Heart left ventricle (tissue), 16 donors: ENCODE measurements at regions not wholly inside any gene's neighbourhood (a gene's known extent, or its start where the extent isn't known, plus 50 kb on each side); places are given as distances from the start of the nearest gene placed in this dataset.

ENCODE experiments used
- ATAC-seq, 4 donors: fragments of 200-7000 bp; cut with Tn5 transposase; one replicate each; pipeline ENCODE4 v1.9.1; 2020 to 2022; ENCODE audit warnings: moderate library complexity in 4 of 4, mild to moderate bottlenecking in 3 of 4, moderate number of reproducible peaks in 1 of 4
- DNase-seq, 5 donors: peaks; one replicate each; pipeline ENCODE4 v3.0.0-alpha.2; 2020
- H3K27ac ChIP-seq, 12 donors: fragments of 200-600 bp; sonication (generic) in 4 of 12; one replicate each; pipeline versions ENCODE4 v1.5.0 to v1.8.0; 2016 to 2022; ENCODE audit warnings: mild to moderate bottlenecking in 2 of 12
- H3K27me3 ChIP-seq, 9 donors: fragments of 200-600 bp; sonication (generic) in 2 of 9; one replicate each; pipeline versions ENCODE4 v1.5.1 to v1.8.0; 2016 to 2022; ENCODE audit warnings: mild to moderate bottlenecking in 3 of 9
- H3K36me3 ChIP-seq, 9 donors: fragments of 200-600 bp; sonication (generic) in 2 of 9; one replicate each; pipeline versions ENCODE4 v1.5.0 to v1.8.0; 2018 to 2022; ENCODE audit warnings: mild to moderate bottlenecking in 2 of 9
- H3K4me1 ChIP-seq, 12 donors: fragments of 200-600 bp; sonication (generic) in 4 of 12; one replicate each; pipeline versions ENCODE4 v1.5.0 to v1.8.0; 2016 to 2022; ENCODE audit warnings: mild to moderate bottlenecking in 3 of 12
- H3K4me3 ChIP-seq, 12 donors: fragments of 200-600 bp; sonication (generic) in 4 of 12; one replicate each; pipeline versions ENCODE4 v1.5.0 to v1.8.0; 2017 to 2022; ENCODE audit warnings: mild to moderate bottlenecking in 9 of 12, moderate library complexity in 4 of 12
- H3K9me3 ChIP-seq, 12 donors: fragments of 200-600 bp; sonication (generic) in 4 of 12; one replicate each; pipeline versions ENCODE4 v1.5.0 to v1.8.0; 2016 to 2022; ENCODE audit warnings: mild to moderate bottlenecking in 1 of 12
- CTCF ChIP-seq, 12 donors: fragments of 200-600 bp; sonication (generic) in 4 of 12; IDR thresholded peaks; one replicate each; pipeline versions ENCODE4 v1.5.0 to v1.8.0; 2018 to 2022; ENCODE audit warnings: antibody characterized with exemption in 12 of 12, mild to moderate bottlenecking in 5 of 12
- POLR2A ChIP-seq, 2 donors: fragments of 450-650 bp; IDR thresholded peaks; one replicate each; pipeline ENCODE4 v1.6.1; 2017; ENCODE audit warnings: antibody characterized with exemption in 2 of 2, mild to moderate bottlenecking in 2 of 2, moderate library complexity in 2 of 2
- WGBS, 4 donors: extraction: QIAGEN DNeasy Blood & Tissue Kit in 2 of 4; methylation state at CpG; one replicate each; pipeline versions ENCODE4 v1.1.5 to v1.1.7; 2013 to 2018; 5-methylcytosine and 5-hydroxymethylcytosine counted together
- intact Hi-C, 10 donors: fragments of 100-400 bp; cut with DNase I; formaldehyde crosslinking; loops; one replicate each; pipeline versions ENCODE4 v1.11.1 to v1.14.2; 2022
- donor health status: ischemic (EF 13 %, LVEDD 7.1; RV severe dilation, severe dysfunction).
- donor health status: healthy with polysubstance abuse.
- donor health status: DM: no; HTN: yes; CAD: no.
- donor health status: DM: no; HTN: no; CAD: no.
- donor health status: ischemic (EF 25% LVEDD 6.9; RV normal size, moderate dysfunction).
- donor health status: ischemic (EF 25% LVEDD 5.7; RV mildly dilated, moderate dysfunction).
- donor health status: healthy.
- donor health status: DM: yes; HTN: yes; CAD: no.
- donor health status: ischemic (EF 35%, LVEDD 5.7; RV mildly dilated, moderate dysfunction).
- donor health status: nonischemic (EF 11% LVEDD 7.7; RV severe dilation, severe dysfunction).
- donor health status: DM: yes; HTN: yes; CAD: no.
- donor health status: PGD.
- donor health status: ischemic (EF 29% LVEDD 5.4; RV normal size, mild dysfunction).
- donor health status: nonischemic (EF 23%, LVEDD 6.1; RV moderate dilation, normal function).

GRCh38 chr1:208509072-208509471, 264.9 kb upstream of the PLXNA2 start:
- Histone ChIP-seq H3K36me3 (no peaks in the 10 kb centered on the region), H3K27ac (no peak overlapping the region), H3K9me3 (no peaks in the 10 kb centered on the region), H3K4me1 (no peaks in the 10 kb centered on the region), H3K27me3 (peaks cover 0 to 3% (median 0%) of the 10 kb centered on the region in 9 donors), H3K4me3 (no peak overlapping the region)
- intact Hi-C loops: no loop called here
- ATAC-seq (no peak), DNase-seq (no peak)
- no peak for TF ChIP-seq CTCF (IDR thresholded peaks at IDR 0.05)
- WGBS, 4 donors: 76 to 92% (median 81%) methylated on average over 2 of the region's 2 CpGs

DNA sequence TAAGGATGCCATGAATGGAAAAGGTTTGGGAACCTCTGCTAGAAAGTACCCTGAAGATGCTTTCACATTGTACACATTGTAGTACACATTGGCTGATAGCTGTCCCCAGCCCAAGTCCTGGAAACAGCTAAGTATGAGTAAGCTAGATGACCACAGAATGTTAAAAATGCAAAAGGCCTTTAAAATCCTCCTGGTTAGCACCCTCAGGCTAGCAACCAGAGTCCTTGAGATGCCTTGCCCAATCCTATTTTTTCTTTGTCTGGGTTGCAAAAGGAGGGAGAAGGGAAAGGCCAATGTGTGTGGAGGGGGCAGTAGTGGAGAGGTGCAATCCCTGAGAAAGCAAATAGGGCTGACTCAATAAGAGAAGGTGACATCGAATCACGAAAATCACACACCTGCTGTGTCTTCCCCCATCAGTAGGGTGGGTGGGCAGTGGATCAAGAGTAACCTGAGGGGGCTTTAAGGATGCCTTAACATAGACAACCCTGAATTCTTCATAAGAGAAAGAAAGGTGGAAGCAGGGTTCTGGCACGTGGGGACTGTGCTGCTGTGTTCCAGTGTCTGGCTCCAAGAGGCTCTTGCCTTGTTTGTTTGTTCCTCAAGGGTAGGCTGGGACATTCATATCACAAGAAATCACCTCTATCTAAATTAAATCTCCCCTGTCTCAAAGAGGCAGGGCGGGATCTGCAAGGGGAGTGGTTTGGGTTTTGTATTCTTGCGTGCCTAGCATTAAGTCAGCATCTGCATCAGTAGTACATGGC, 266.2 kb upstream of the PLXNA2 start:
- Histone ChIP-seq H3K4me3 (no peak overlapping the region), H3K27ac (no peak overlapping the region), H3K36me3 (no peaks in the 10 kb centered on the region), H3K27me3 (peaks cover 0 to 3% (median 0%) of the 10 kb centered on the region in 9 donors), H3K9me3 (no peaks in the 10 kb centered on the region), H3K4me1 (no peaks in the 10 kb centered on the region)
- WGBS, 4 donors: 93 to 98% (median 96%) methylated on average over 5 of the region's 5 CpGs
- DNase-seq (no peak), ATAC-seq (no peak)
- TF ChIP-seq CTCF (IDR thresholded peaks at IDR 0.05): no peak
- TF ChIP-seq POLR2A (IDR thresholded peaks at IDR 0.05): no peak
- intact Hi-C loops: no loop called here

- no peak for DNase-seq
- TF ChIP-seq CTCF (IDR thresholded peaks at IDR 0.05) (no peak), POLR2A (IDR thresholded peaks at IDR 0.05) (no peak)
- 55 to 57% (median 56%) methylated on average over 6 of the region's 6 CpGs for WGBS, 4 donors
- H3K27me3 ChIP-seq: peaks cover 0 to 3% (median 0%) of the 10 kb centered on the region in 9 donors
- intact Hi-C loops: no loop called here
- no peak overlapping the region for H3K27ac ChIP-seq
- peaks cover 0 to under 1% (median 0%) of the 10 kb centered on the region in 12 donors for H3K9me3 ChIP-seq
- no peaks in the 10 kb centered on the region for H3K36me3 ChIP-seq
- ATAC-seq: no peak
- no peak overlapping the region for H3K4me3 ChIP-seq
- no peaks in the 10 kb centered on the region for H3K4me1 ChIP-seq
Observed at GRCh38 chr1:208511242-208511860, 267.2 kb upstream of the PLXNA2 start.

DNA sequence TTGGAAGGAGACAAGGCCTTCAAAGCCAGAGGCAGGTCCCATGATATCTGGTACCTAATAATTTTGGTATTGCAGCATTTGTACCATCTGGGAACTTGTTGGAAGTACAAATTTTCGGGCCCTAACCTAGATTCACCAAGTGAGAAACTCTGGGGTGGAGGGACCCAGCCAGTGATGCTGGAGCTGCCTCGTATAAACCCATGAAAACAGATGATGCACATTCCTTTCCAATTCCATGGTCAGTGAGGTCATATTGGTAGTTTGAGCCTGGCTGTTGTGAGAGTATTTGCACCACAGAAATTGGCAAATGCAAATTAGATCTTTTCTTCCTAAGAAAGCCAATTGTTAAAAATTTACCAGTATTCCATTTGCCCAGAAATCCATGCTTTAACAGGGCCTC, 269.6 kb upstream of the PLXNA2 start:
- TF ChIP-seq POLR2A (IDR thresholded peaks at IDR 0.05) (no peak), CTCF (IDR thresholded peaks at IDR 0.05) (no peak)
- intact Hi-C loops: no loop called here
- no peaks in the 10 kb centered on the region for H3K4me1 ChIP-seq
- no peak overlapping the region for H3K4me3 ChIP-seq
- no peaks in the 10 kb centered on the region for H3K27me3 ChIP-seq
- no peaks in the 10 kb centered on the region for H3K36me3 ChIP-seq
- no peak for ATAC-seq
- 66 to 84% (median 78%) methylated on average over 2 of the region's 2 CpGs for WGBS, 4 donors
- peaks cover 0 to 10% (median 0%) of the 10 kb centered on the region in 12 donors for H3K9me3 ChIP-seq
- H3K27ac ChIP-seq: no peak overlapping the region
- DNase-seq: no peak
